GM19239 (cell line): ENCODE measurements at regions not wholly inside any gene's neighbourhood (a gene's known extent, or its start where the extent isn't known, plus 50 kb on each side); places are given as distances from the start of the nearest gene placed in this dataset.
"Not testable (repeated sequence)": the region's sequence is repeated elsewhere in the genome, so short reads cannot be mapped to it uniquely, and the experiment has no call there.

Source experiments
- DNase-seq: peaks from one replicate; pipeline ENCODE4 v3.0.0; 2011; ENCODE audit warnings: low spot score; ENCODE audit not compliant: insufficient read length
- FAIRE-seq: peaks from 2 replicates; lab custom pipeline; 2011; peaks lifted over from hg19 to GRCh38; lab: Jason Lieb, UNC

- FAIRE-seq (no peak), DNase-seq (no peak)
Measured at GRCh38 chr4:107348188-107349050, 312.3 kb upstream of the DKK2 start.

- FAIRE-seq (no peak), DNase-seq (no peak)
Measured at GRCh38 chr4:107333518-107333917, 297.4 kb upstream of the DKK2 start.

DNA sequence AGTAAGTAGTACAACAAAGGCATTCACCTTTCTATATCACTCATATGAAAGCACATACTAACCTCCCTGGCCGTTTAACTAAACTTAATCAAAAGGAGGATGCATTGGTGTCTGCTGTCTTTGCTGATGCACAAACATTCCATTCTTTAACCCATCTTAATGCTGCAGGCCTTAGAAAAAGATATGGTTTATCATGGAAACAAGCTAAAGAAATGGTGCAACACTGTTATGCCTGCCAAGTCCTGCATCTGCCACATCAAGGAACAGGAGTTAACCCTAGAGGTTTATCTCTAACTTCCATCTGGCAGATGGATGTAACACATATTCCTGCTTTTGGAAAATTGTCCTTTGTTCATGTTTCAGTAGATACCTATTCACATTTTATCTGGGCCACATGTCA is 296.5 kb upstream of the DKK2 start:
- FAIRE-seq: not testable (repeated sequence)

GRCh38 chr4:107330916-107331315 is 294.8 kb upstream of the DKK2 start:
- DNase-seq (no peak), FAIRE-seq (no peak)

More for the DNA sequence above, 296.5 kb upstream of the DKK2 start:
- not testable (repeated sequence) for DNase-seq

GRCh38 chr4:107319386-107319785 is 283.3 kb upstream of the DKK2 start:
- no peak for DNase-seq
- no peak for FAIRE-seq

- no peak for FAIRE-seq
- no peak for DNase-seq
Measured at GRCh38 chr4:107318078-107318477, 282.0 kb upstream of the DKK2 start.

DNA sequence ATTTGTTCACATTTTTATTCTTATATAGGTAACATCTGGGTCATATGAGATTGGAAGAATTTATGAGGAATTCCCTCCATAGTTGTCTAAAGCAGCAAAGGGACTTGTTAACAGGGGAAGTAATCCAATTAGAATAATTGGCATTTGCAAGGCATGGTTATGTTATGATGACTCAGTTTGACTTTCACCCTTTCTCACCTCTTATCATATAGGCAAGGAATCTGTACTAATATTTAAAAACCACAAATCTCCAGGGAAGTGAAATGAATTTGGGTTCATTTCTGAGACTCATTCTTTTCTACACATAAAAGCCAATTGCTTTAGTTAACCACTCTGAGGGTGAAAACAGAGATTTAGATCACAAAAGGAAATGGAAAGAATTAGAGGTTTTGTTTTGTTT is 281.5 kb upstream of the DKK2 start:
- DNase-seq: no peak
- no peak for FAIRE-seq

- DNase-seq (no peak), FAIRE-seq (no peak)
Measured at GRCh38 chr4:107315584-107315983, 279.5 kb upstream of the DKK2 start.

GRCh38 chr4:107314156-107314555 is 278.0 kb upstream of the DKK2 start:
- no peak for DNase-seq
- FAIRE-seq: no peak

GRCh38 chr4:107312366-107312765 is 276.3 kb upstream of the DKK2 start:
- no peak for DNase-seq
- FAIRE-seq: no peak

GRCh38 chr4:107304699-107305286 is 268.7 kb upstream of the DKK2 start:
- FAIRE-seq (no peak), DNase-seq (no peak)

- no peak for DNase-seq
- FAIRE-seq: no peak
Measured at GRCh38 chr4:107299646-107300045, 263.5 kb upstream of the DKK2 start.

DNA sequence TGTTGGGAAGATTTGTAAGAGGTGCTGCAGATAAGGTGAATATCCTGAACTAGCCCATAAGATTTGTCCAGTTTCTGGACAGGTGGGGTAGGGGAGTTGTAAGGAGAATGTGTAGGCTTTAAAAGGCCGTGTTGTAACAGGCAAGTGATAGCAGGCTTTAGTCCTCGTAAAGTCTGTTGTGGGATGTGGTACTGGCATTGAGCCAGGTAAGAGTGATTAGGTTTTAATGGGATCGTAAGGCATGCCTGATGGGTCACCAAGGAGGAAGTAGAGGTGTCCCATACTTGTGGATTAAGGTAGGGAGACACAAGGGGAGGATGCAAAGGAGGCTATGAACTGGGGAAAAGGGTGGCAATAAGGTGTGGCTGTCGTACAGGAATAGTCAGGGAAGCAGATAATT is 256.9 kb upstream of the DKK2 start:
- DNase-seq: no peak

GRCh38 chr4:107283587-107284559 is 247.8 kb upstream of the DKK2 start:
- FAIRE-seq: no peak
- no peak for DNase-seq

More for the DNA sequence above, 256.9 kb upstream of the DKK2 start:
- FAIRE-seq: no peak

DNA sequence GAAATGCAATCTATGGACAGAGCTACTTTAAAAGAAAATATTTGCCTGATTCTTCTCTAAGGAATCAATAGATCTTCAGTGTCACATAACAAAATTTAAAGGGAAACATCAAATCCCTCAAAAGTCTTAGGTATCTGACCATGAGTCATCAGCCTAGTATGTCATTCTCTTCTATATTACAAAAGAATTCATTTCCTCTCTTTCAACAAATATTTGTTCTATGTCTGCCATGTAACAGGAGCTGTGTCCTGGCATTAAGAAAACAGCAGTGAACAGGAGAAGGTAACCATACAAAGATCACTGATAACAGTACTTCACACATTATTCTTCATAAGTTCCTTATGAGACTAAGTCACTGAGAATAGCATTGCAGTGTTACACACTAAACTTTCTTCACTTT is 243.6 kb upstream of the DKK2 start:
- DNase-seq (no peak), FAIRE-seq (no peak)

- FAIRE-seq (no peak), DNase-seq (no peak)
Measured at GRCh38 chr4:107278791-107279483, 242.8 kb upstream of the DKK2 start.

- DNase-seq (no peak), FAIRE-seq (no peak)
Measured at GRCh38 chr4:107276052-107276451, 239.9 kb upstream of the DKK2 start.

- FAIRE-seq (no peak), DNase-seq (no peak)
Measured at GRCh38 chr4:107275225-107275624, 239.1 kb upstream of the DKK2 start.

- DNase-seq (no peak), FAIRE-seq (no peak)
Measured at GRCh38 chr4:107270614-107271013, 234.5 kb upstream of the DKK2 start.

- FAIRE-seq: no peak
- DNase-seq: no peak
Measured at GRCh38 chr4:107269175-107269574, 233.1 kb upstream of the DKK2 start.
